ENCODE measurements at regions not wholly inside any gene's neighbourhood (a gene's known extent, or its start where the extent isn't known, plus 50 kb on each side); places are given as distances from the start of the nearest gene placed in this dataset.

DNA sequence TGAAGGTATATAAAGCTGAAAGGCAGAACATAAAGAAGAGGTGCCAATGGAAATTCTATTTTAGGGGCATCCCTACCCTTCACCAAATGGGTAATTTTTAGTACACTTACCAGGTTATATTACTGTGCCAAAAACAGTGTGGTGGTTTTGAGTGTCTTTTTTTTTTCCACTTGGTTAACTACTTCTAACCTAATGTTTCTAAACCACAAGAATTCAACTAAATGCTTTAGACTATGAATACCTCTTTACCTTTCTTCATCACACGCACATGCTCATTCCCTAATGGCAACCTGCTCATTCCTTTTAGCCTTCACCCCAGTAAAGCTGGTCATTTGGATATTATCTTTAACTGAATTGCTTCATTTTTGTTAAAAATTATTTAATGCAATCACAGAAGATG is 215.6 kb downstream of the PIK3R1 start:
- DNase-seq (ENCODE audit: low spot score): peak; percentile 71

DNA sequence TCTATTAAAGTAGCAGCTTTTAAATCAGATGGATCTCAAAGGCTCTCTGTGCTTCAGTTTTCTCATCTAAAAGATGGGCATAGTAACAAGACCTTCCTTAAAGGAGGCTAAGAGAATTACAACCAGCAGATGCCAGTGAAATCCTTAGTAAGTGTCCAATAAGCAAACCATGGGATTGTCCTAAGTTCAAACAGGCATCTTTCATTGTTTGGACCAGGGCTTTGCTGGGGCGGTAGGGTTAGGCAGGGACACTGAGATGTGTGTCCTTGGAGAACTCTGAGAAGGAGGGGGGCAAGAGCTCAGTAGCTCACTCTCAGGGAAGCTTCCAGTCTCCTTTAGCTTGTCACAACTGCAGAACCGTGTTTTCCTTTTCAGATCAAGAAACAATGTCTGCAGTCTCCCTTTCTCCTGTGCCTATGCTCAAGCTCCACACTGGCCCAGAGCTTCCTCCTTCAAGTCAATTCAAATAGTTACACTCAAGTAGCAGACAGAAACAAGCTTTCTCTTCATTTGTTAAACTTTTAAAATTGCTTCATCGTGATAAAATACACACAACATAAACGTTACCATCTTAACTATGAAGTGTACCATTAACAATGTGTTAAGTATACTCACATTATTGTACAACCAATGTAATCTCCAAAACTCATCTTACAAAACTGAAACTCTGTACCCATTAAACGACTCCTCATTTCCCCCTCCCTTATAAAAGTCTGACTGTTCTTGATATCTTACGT is 216.2 kb downstream of the PIK3R1 start:
- DNase-seq (ENCODE audit: low spot score): no peak

DNA sequence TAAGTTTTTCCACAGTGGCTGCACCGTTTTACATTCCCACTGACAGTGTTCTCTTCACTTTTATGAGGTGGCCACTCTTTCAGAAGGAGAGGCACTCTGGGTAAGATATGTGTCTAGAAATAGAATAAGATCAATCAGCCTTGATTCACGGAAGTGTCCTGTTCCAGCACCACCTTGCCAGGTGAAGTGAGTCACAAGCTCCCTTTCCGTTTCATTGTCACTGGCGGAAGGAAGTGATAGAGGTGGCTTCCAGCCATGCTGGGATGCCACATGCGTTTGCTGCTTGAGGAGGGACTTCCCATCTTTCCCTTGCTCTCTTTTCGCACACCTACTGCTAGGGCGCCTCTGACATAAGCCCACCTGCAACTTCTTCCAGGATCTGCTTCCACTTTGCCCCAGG is 217.1 kb downstream of the PIK3R1 start:
- peak; percentile 45 for DNase-seq (ENCODE audit: low spot score)

- no peak for DNase-seq (ENCODE audit: low spot score)
Measured at GRCh38 chr5:68433526-68433922, 218.0 kb downstream of the PIK3R1 start.

DNA sequence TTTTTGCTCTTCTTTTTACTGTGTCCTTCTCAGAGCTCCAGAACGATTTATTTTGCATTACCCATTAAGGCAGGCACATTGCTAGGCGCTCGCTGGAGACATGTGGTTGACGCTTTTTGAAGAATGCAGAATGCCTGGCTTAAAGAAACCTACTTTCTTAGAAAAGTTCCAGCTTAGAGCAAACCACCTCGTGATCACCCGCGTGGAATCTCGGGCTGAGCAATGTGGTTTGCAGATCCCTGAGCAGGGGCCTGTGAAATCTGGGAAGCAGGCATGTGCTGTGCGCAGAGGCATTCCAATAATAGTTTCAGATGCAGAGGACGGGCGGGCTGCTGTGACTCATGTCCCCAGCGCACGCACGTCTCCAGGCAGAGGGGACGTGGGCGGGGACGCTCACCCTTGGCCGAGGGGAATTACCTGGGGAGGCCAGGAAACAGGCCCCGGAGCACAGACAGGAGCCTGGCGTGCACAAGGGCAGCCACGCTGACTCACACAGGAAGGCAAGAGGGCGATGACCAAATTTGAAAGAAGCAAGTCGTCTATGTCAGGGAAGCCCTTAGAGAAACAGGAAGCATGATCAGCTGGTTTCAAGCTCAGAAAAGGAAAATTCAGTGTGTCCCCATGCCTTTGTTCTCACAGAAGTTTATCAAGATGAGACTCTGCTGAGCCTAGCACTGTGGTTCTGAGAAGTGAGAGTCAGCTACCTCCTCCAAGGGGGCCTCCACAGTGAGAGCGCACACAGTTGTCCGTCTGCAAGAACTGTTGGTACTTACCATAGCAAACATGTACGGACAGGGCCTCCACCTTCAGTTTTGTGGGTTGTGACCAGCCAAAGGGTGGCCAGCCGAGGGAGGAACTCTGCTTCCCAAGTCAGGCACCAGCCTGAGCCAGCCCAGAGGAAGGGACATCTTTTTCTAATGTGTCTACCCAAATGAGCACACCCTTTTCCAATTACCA is 218.6 kb downstream of the PIK3R1 start:
- peak; percentile 100 for DNase-seq (ENCODE audit: low spot score)

- no peak for DNase-seq (ENCODE audit: low spot score)
Measured at GRCh38 chr5:68435611-68436010, 220.1 kb downstream of the PIK3R1 start.

GRCh38 chr5:68436686-68437520 is 221.3 kb downstream of the PIK3R1 start:
- peak; percentile 35 for DNase-seq (ENCODE audit: low spot score)

GRCh38 chr5:68438876-68439275 is 223.3 kb downstream of the PIK3R1 start:
- DNase-seq (ENCODE audit: low spot score): no peak

GRCh38 chr5:68440245-68440644 is 224.7 kb downstream of the PIK3R1 start:
- DNase-seq (ENCODE audit: low spot score): no peak

DNA sequence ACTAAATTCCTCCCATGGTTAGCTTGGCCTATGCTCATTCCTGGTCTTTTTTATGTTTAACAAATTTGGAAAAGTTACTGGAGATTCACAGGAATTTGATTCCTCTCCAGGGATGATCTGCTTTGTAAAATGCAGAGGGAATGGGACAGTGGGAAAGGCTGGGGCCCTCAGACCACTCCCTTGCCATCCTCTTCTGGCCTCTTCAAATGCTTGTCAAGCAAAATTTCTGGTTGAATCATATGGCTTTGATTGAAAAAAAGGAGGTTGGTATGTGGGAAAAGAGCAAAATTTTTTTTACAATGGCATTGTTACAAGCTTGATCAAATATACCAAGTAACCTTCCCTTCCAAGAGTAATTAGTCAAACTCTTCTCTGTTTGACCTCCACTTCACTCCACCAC is 225.1 kb downstream of the PIK3R1 start:
- no peak for DNase-seq (ENCODE audit: low spot score)

GRCh38 chr5:68441309-68442073 is 225.9 kb downstream of the PIK3R1 start:
- DNase-seq (ENCODE audit: low spot score): no peak

GRCh38 chr5:68443091-68443490 is 227.5 kb downstream of the PIK3R1 start:
- DNase-seq (ENCODE audit: low spot score): no peak

DNA sequence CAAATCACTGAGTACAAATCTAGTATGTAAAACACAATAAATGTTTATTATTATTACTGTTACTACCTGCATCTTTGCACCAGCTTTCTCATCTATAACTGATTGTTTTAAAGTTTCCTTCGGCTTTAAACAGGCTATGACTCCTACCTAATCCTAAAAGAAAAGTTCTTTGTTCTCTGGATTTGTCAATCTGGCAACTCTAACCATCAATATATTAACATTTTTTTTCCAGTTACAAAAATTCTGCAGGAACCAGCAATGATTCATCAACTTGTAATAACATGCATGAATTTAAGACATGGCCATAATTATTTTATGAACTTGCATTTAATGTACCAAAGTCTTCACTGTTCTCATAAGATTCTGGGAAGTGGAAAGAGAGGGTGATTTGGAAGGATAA is 228.5 kb downstream of the PIK3R1 start:
- no peak for DNase-seq (ENCODE audit: low spot score)

GRCh38 chr5:68444833-68445232 is 229.3 kb downstream of the PIK3R1 start:
- no peak for DNase-seq (ENCODE audit: low spot score)

DNA sequence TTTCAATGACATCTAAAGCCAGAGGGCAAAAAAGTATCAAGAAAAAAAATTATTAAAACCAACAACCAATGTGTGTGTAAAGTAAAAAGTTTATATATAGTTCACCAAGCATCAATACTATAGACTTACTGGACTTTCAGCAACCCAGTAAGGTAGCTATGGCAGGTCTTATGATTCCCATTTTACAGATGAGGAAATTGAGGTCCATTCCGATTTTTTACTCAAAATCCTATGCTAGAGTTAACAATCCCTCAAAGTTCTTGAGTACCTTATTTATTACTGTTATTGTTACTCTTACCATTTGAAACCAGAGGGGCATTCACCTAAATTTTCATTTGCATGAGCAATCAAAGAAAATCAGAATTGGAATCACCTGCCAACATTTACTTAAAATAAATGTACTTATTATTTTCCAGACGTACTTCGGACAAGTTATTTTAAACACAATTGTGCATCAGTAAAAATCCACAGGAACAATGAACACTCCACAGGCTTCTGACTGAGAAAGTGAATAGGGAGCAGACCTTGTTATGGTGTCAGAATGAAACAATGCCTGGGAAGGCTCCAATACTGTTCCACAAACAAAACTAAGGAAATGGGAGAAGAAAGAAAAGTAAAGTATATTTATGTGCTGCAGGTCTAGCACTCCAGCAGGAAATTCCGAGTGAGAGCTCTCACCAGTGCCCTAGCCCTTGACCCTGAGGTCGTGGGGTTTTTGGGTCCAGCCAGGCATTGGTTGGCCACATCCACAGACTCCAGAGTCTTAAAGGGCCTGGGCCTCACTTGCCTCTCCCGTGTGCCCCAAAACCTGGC is 229.9 kb downstream of the PIK3R1 start:
- no peak for DNase-seq (ENCODE audit: low spot score)

- no peak for DNase-seq (ENCODE audit: low spot score)
Measured at GRCh38 chr5:68446070-68446357, 230.5 kb downstream of the PIK3R1 start.

GRCh38 chr5:68446487-68446894 is 230.9 kb downstream of the PIK3R1 start:
- no peak for DNase-seq (ENCODE audit: low spot score)

GRCh38 chr5:68447136-68447929 is 231.8 kb downstream of the PIK3R1 start:
- no peak for DNase-seq (ENCODE audit: low spot score)

DNA sequence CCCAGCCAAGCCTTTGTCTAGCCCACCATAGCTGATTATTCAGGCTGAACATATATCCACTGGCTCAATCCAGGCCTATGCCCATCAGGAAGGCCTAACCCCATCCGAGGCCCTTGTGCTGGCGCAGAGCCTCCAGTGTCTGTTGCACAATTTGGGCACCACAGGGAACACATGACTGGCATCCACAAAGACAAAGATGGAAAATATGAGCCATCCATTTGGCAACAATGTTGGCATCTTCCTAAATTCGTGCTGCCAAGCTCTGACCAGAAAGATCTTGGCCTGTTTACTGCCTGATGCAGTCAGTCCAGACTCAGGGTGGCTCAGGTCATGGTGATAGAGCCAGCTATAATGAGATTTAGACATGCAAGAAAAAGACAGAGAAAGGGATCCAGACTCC is 233.8 kb downstream of the PIK3R1 start:
- DNase-seq (ENCODE audit: low spot score): no peak

- peak; percentile 58 for DNase-seq (ENCODE audit: low spot score)
Measured at GRCh38 chr5:68450245-68450852, 234.8 kb downstream of the PIK3R1 start.
